ENCODE measurements at regions not wholly inside any gene's neighbourhood (a gene's known extent, or its start where the extent isn't known, plus 50 kb on each side); places are given as distances from the start of the nearest gene placed in this dataset.

- no peak for TF ChIP-seq CTCF (IDR thresholded peaks at IDR 0.05)
- no peak for TF ChIP-seq POLR2A (IDR thresholded peaks at IDR 0.05)
Measured at GRCh38 chrX:107542040-107542439, 86.3 kb upstream of the PRPS1 start.
